SK-N-SH (cell line): ENCODE measurements at regions not wholly inside any gene's neighbourhood (a gene's known extent, or its start where the extent isn't known, plus 50 kb on each side); places are given as distances from the start of the nearest gene placed in this dataset.

ENCODE experiments used
- EP300 ChIP-seq, 2 experiments: IDR thresholded peaks; 2 replicates each; pipeline versions ENCODE4 v1.4.0 to v1.6.1; 2012; ENCODE audit warnings: borderline replicate concordance in 1 of 2, low read depth in 1 of 2, low read length in 1 of 2
- FOXM1 ChIP-seq: IDR thresholded peaks from 2 replicates; pipeline ENCODE4 v1.4.0; 2012; ENCODE audit warnings: low read depth, mild to moderate bottlenecking
- POLR2AphosphoS5 ChIP-seq: IDR thresholded peaks from 2 replicates; pipeline ENCODE4 v1.6.1; 2012; ENCODE audit warnings: low read depth, low read length
- RAD21 ChIP-seq: IDR thresholded peaks from 2 replicates; pipeline ENCODE4 v1.6.1; 2012; ENCODE audit warnings: mild to moderate bottlenecking, low read length
- RCOR1 ChIP-seq: fragments of 150-350 bp; IDR thresholded peaks from 2 replicates; pipeline ENCODE4 v1.6.1; 2017; ENCODE audit warnings: antibody characterized with exemption, low read length
- RFX5 ChIP-seq: IDR thresholded peaks from 2 replicates; pipeline ENCODE4 v1.6.1; 2012; ENCODE audit warnings: mild to moderate bottlenecking, improper control_type of control experiment, low read length
- SIN3A ChIP-seq: IDR thresholded peaks from 2 replicates; pipeline ENCODE4 v1.6.1; 2012; ENCODE audit warnings: low read depth, mild to moderate bottlenecking, low read length, moderate library complexity, borderline replicate concordance
- SMC3 ChIP-seq: IDR thresholded peaks from 2 replicates; pipeline ENCODE4 v1.6.1; 2012; ENCODE audit warnings: low read depth, low read length, improper control_type of control experiment
- TCF12 ChIP-seq: IDR thresholded peaks from 2 replicates; pipeline ENCODE4 v1.4.0; 2012
- TF ChIP-seq, protein P1 (sequence below): fragments of 200-600 bp; sonication (generic); IDR thresholded peaks from 2 replicates; pipeline ENCODE4 v1.6.1; 2017; ENCODE audit warnings: antibody characterized with exemption, mild to moderate bottlenecking, moderate library complexity
- TF ChIP-seq, protein P2 (sequence below): IDR thresholded peaks from 2 replicates; pipeline ENCODE4 v1.4.0; 2012; ENCODE audit warnings: low read depth

DNA sequence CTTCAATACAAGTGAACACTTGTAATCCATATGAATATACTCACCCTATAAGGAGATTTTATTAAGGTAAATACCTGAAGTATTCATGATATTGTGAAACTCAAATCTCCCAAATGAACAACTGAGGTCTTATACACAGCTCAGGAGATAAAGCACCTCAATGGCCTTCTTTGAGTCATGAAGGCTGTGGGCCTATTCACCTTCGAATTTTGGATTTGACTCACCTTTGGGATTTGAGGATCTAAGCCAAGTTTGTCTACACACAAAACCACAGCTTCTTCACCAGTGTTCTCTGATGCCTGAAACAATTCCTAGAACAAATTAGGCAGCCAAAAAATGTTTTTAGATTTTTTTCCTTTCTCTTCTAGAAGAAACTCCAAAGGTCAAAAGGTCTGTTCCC is 194.1 kb downstream of the NUAK1 start:
- TF ChIP-seq, protein P1, sequence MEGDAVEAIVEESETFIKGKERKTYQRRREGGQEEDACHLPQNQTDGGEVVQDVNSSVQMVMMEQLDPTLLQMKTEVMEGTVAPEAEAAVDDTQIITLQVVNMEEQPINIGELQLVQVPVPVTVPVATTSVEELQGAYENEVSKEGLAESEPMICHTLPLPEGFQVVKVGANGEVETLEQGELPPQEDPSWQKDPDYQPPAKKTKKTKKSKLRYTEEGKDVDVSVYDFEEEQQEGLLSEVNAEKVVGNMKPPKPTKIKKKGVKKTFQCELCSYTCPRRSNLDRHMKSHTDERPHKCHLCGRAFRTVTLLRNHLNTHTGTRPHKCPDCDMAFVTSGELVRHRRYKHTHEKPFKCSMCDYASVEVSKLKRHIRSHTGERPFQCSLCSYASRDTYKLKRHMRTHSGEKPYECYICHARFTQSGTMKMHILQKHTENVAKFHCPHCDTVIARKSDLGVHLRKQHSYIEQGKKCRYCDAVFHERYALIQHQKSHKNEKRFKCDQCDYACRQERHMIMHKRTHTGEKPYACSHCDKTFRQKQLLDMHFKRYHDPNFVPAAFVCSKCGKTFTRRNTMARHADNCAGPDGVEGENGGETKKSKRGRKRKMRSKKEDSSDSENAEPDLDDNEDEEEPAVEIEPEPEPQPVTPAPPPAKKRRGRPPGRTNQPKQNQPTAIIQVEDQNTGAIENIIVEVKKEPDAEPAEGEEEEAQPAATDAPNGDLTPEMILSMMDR = no peak
- TF ChIP-seq SMC3 (no peak), TCF12 (no peak), RFX5 (no peak), FOXM1 (no peak), POLR2AphosphoS5 (no peak), RAD21 (no peak), EP300 (IDR thresholded peaks at IDR 0.05; ENCODE audit: borderline replicate concordance in 1 of 2, low read depth in 1 of 2, low read length in 1 of 2) (no peak), SIN3A (no peak), RCOR1 (no peak)
- TF ChIP-seq, protein P2, sequence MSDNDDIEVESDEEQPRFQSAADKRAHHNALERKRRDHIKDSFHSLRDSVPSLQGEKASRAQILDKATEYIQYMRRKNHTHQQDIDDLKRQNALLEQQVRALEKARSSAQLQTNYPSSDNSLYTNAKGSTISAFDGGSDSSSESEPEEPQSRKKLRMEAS = no peak
